ENCODE measurements at regions not wholly inside any gene's neighbourhood (a gene's known extent, or its start where the extent isn't known, plus 50 kb on each side); places are given as distances from the start of the nearest gene placed in this dataset.

DNA sequence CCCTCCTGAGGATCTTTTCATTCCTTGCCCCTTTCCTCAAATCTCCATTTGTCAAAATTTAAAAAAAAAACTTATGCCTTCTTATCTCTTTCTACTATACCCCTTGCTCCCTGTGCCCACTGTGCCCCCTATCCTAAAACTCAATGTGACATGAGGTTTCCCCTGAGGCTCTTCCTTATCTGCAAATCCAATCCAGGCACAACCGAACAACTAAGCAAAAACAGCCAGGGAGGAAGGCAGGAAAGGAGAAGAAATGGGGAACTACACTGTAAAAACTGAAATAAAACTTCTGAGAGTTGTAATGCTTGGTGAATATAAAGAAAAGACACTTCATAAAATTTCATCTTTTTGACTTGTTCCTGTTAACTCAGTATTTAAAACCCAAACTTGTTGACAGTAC, 54.2 kb downstream of the CRPPA start:
- no peak overlapping the region for H3K9ac ChIP-seq (ENCODE audit: low read length)
- H3K36me3 ChIP-seq (ENCODE audit: insufficient read depth, low read length), result no peaks in the 10 kb centered on the region
- H3K9me3 ChIP-seq (ENCODE audit: insufficient read depth, low read depth, low read length), result no peaks in the 10 kb centered on the region
- H3K27ac ChIP-seq (ENCODE audit: low read depth, low read length), result no peak overlapping the region
- no peak overlapping the region for H2AFZ ChIP-seq (ENCODE audit: low read depth, low read length)
- H3K4me3 Mint-ChIP-seq (ENCODE audit: unreplicated experiment), result no peak overlapping the region
- H3K27me3 ChIP-seq (ENCODE audit: insufficient read depth, low read length), result no peaks in the 10 kb centered on the region
- no peak overlapping the region for H3K4me2 ChIP-seq (ENCODE audit: low read length)
- no peaks in the 10 kb centered on the region for H3K27me3 Mint-ChIP-seq (ENCODE audit: low read depth, unreplicated experiment)
- no peaks in the 10 kb centered on the region for H3K4me1 ChIP-seq (ENCODE audit: insufficient read depth, low read length)
- DNase-seq (ENCODE audit: low read depth) (no peak), FAIRE-seq (no peak)
- TF ChIP-seq EZH2 (IDR thresholded peaks at IDR 0.05; ENCODE audit: insufficient read depth, low read length), result no peak
- TF ChIP-seq, protein P1, sequence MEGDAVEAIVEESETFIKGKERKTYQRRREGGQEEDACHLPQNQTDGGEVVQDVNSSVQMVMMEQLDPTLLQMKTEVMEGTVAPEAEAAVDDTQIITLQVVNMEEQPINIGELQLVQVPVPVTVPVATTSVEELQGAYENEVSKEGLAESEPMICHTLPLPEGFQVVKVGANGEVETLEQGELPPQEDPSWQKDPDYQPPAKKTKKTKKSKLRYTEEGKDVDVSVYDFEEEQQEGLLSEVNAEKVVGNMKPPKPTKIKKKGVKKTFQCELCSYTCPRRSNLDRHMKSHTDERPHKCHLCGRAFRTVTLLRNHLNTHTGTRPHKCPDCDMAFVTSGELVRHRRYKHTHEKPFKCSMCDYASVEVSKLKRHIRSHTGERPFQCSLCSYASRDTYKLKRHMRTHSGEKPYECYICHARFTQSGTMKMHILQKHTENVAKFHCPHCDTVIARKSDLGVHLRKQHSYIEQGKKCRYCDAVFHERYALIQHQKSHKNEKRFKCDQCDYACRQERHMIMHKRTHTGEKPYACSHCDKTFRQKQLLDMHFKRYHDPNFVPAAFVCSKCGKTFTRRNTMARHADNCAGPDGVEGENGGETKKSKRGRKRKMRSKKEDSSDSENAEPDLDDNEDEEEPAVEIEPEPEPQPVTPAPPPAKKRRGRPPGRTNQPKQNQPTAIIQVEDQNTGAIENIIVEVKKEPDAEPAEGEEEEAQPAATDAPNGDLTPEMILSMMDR (IDR thresholded peaks at IDR 0.05; ENCODE audit: insufficient read depth, low read depth, low read length), result no peak
- H3K27ac Mint-ChIP-seq (ENCODE audit: unreplicated experiment), result no peak overlapping the region
- H3K9me3 Mint-ChIP-seq (ENCODE audit: unreplicated experiment), result peaks cover 2% of the 10 kb centered on the region
- H3K36me3 Mint-ChIP-seq (ENCODE audit: low read depth, unreplicated experiment), result no peaks in the 10 kb centered on the region
- no peak overlapping the region for H3K4me3 ChIP-seq (ENCODE audit: insufficient read depth, low read depth, low read length)
- peaks cover 9% of the 10 kb centered on the region for H3K4me1 Mint-ChIP-seq (ENCODE audit: low read depth, unreplicated experiment)
- no peaks in the 10 kb centered on the region for H3K79me2 ChIP-seq (ENCODE audit: insufficient read depth, low read length)
- no peaks in the 10 kb centered on the region for H4K20me1 ChIP-seq (ENCODE audit: insufficient read depth, low read length)

- H4K20me1 ChIP-seq (ENCODE audit: insufficient read depth, low read length), result no peaks in the 10 kb centered on the region
- no peak overlapping the region for H3K27ac ChIP-seq (ENCODE audit: low read depth, low read length)
- Mint-ChIP-seq H3K36me3 (ENCODE audit: low read depth, unreplicated experiment) (no peaks in the 10 kb centered on the region), H3K4me1 (ENCODE audit: low read depth, unreplicated experiment) (peaks cover 8% of the 10 kb centered on the region), H3K4me3 (ENCODE audit: unreplicated experiment) (no peak overlapping the region), H3K9me3 (ENCODE audit: unreplicated experiment) (peaks cover under 1% of the 10 kb centered on the region), H3K27ac (ENCODE audit: unreplicated experiment) (no peak overlapping the region), H3K27me3 (ENCODE audit: low read depth, unreplicated experiment) (no peaks in the 10 kb centered on the region)
- H2AFZ ChIP-seq (ENCODE audit: low read depth, low read length), result no peak overlapping the region
- TF ChIP-seq EZH2 (IDR thresholded peaks at IDR 0.05; ENCODE audit: insufficient read depth, low read length), result no peak
- TF ChIP-seq, protein P1 (IDR thresholded peaks at IDR 0.05; ENCODE audit: insufficient read depth, low read depth, low read length), result no peak
- DNase-seq (ENCODE audit: low read depth) (no peak), FAIRE-seq (no peak)
- H3K9me3 ChIP-seq (ENCODE audit: insufficient read depth, low read depth, low read length), result no peaks in the 10 kb centered on the region
- H3K4me3 ChIP-seq (ENCODE audit: insufficient read depth, low read depth, low read length), result no peak overlapping the region
- H3K4me1 ChIP-seq (ENCODE audit: insufficient read depth, low read length), result no peaks in the 10 kb centered on the region
- H3K36me3 ChIP-seq (ENCODE audit: insufficient read depth, low read length), result no peaks in the 10 kb centered on the region
- no peaks in the 10 kb centered on the region for H3K27me3 ChIP-seq (ENCODE audit: insufficient read depth, low read length)
- no peaks in the 10 kb centered on the region for H3K79me2 ChIP-seq (ENCODE audit: insufficient read depth, low read length)
- no peak overlapping the region for H3K9ac ChIP-seq (ENCODE audit: low read length)
- no peak overlapping the region for H3K4me2 ChIP-seq (ENCODE audit: low read length)
Observed at GRCh38 chr7:16365952-16366351, 55.4 kb downstream of the CRPPA start.

GRCh38 chr7:16365177-16365576, 56.2 kb downstream of the CRPPA start:
- Histone ChIP-seq H3K4me3 (ENCODE audit: insufficient read depth, low read depth, low read length) (no peak overlapping the region), H4K20me1 (ENCODE audit: insufficient read depth, low read length) (no peaks in the 10 kb centered on the region), H3K79me2 (ENCODE audit: insufficient read depth, low read length) (no peaks in the 10 kb centered on the region), H3K27me3 (ENCODE audit: insufficient read depth, low read length) (no peaks in the 10 kb centered on the region), H3K27ac (ENCODE audit: low read depth, low read length) (no peak overlapping the region), H2AFZ (ENCODE audit: low read depth, low read length) (no peak overlapping the region), H3K36me3 (ENCODE audit: insufficient read depth, low read length) (no peaks in the 10 kb centered on the region), H3K9ac (ENCODE audit: low read length) (no peak overlapping the region), H3K4me1 (ENCODE audit: insufficient read depth, low read length) (no peaks in the 10 kb centered on the region), H3K9me3 (ENCODE audit: insufficient read depth, low read depth, low read length) (no peaks in the 10 kb centered on the region), H3K4me2 (ENCODE audit: low read length) (no peak overlapping the region)
- Mint-ChIP-seq H3K36me3 (ENCODE audit: low read depth, unreplicated experiment) (no peaks in the 10 kb centered on the region), H3K27ac (ENCODE audit: unreplicated experiment) (no peak overlapping the region), H3K4me3 (ENCODE audit: unreplicated experiment) (no peak overlapping the region), H3K27me3 (ENCODE audit: low read depth, unreplicated experiment) (no peaks in the 10 kb centered on the region), H3K4me1 (ENCODE audit: low read depth, unreplicated experiment) (peaks cover 5% of the 10 kb centered on the region), H3K9me3 (ENCODE audit: unreplicated experiment) (no peaks in the 10 kb centered on the region)
- no peak for DNase-seq (ENCODE audit: low read depth)
- no peak for TF ChIP-seq EZH2 (IDR thresholded peaks at IDR 0.05; ENCODE audit: insufficient read depth, low read length)
- TF ChIP-seq, protein P1 (IDR thresholded peaks at IDR 0.05; ENCODE audit: insufficient read depth, low read depth, low read length), result no peak
- peak; percentile 20 for FAIRE-seq

All from astrocyte (in vitro differentiated cells and primary cell).